Stimulated activated CD4-positive, alpha-beta T cell treated with anti-CD3 and anti-CD28 coated beads, TNF-alpha, amount 100 ng/mL, for 24 hours (primary cell): ENCODE measurements at regions not wholly inside any gene's neighbourhood (a gene's known extent, or its start where the extent isn't known, plus 50 kb on each side); places are given as distances from the start of the nearest gene placed in this dataset.
"Not testable (repeated sequence)": the region's sequence is repeated elsewhere in the genome, so short reads cannot be mapped to it uniquely, and the experiment has no call there.

Source experiments
- DNase-seq, 3 experiments: peaks; one replicate each; pipeline ENCODE4 v3.0.0-alpha.2; 2020; ENCODE audit warnings: low read depth in 3 of 3

DNA sequence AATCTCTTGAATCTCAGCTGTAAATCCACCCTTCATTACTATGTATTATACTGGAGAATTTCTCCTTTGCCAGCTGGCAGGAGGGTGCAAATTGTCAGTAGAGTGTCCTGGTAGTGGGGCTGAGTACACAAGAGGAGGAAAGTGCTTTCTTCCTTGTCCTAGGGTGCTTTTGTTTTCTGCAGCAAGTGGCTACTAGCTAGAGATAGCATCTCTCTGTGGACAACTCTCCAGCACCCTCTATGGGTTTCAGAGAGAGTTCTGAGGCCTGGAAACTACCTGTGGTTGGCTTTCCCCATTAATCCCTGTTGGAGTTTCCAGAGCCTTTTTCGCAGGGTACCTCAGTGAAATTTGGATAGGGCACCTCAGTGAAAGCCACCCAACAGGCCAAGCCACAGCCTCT is 422.5 kb upstream of the RGS17 start:
- DNase-seq: no peak

DNA sequence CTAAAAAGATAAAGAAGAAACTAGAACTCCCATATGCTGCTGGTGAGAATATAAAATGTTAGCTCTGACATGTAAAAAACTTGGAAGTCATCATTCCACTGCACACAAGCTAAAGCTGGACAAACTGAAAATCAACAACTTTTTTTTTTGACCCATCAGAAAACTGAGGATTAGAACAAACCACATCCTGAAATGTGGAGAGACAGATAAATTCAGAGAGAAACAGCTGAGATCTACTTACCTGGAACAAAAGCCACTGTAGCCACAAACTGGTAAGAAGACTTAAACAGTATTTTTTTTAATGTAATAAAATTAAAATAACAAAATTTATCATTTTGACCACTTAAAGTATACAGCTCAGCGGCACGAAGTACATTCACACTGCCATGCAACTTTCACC is 408.5 kb upstream of the RGS17 start:
- no peak for DNase-seq

DNA sequence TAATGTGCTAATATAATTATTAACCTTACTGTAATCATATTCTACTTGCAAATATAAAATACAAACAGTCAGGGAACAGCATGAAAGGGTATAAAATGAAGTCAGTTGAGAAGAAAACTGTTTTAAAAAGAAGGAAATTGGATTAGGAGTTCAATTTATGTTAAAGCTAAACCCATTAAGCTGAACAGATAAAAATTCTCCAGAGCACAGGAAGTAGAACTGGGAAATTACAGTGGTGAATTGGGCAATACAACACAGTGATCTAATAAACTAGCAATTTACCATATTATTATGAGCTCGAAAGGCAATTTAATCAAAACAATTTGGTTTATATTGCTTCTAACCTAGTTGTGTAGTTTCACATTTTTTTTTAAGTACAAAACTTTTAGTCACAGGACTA is 407.4 kb upstream of the RGS17 start:
- no peak for DNase-seq

DNA sequence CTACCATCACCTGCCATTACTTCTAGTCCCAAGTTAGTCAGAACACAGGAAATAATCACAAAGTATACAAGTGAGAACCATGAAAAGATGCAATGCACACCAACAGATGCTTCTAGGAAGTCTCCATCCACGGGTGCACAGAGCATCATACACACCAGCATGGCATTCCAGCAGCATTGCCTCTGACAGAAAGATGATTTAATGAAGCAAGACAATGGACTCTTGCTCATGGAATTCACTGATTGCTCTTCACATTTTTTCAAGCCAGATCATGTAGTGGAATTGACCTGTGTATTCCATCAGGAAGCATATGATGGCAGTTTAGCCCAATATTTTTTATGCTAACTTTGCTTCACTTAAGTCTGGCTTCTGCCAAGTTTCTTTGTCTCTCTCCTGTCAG is 406.3 kb upstream of the RGS17 start:
- no peak for DNase-seq

DNA sequence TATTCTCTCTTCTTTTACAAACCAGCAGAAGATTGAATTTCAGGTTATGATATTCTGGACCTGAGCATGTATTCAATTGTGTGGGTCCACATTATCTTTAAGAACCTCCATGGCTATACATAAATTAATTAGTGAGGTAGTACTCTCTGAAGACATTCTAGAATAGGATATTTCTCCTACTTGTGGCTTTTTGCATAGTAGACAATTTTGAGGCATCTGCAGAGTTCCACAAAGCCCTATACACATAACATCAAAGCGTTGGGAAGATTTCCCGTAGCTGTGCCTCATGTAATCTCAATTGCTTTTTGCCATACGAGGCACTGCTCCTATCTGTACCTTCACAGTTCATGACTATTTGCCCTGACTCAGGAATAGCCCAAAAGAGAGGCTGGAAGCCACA is 395.4 kb upstream of the RGS17 start:
- DNase-seq: no peak

DNA sequence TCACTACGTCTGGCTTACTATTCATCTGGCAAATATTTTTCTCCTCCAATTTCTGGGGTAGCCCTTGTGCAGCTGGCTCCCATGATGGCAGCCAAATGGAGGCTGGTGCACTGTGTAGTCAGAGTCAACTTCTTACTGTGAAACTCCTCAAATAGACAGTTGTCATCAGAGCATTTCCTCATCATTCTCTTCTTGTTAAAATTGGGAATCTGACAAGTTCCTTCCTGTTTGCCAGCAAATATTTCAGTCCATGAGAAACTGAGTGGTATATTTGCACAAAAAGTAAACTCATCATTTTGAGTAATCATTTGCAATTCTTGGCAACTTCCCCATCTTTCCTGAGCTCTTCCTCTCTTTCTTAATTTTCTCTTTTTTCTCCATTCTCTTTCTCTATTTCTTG is 394.9 kb upstream of the RGS17 start:
- no peak for DNase-seq

DNA sequence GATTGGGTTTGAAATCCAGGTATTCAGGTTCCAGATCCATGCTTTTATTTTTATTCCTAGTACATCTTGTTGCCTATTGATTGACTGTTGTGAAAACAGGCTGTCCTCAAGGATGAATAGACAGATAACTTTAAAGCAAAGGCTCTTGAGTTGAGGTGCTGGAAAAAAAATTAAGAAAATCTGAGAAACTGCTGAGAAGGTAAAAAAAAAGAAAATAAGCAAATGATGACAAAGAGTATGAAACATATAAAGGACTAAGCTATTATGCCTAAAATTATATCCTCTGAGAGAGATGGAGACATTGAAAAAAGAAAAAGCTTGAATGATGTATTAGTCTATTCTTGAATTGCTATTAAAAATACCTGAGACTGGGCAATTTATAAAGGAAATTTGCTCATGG is 392.3 kb upstream of the RGS17 start:
- DNase-seq: no peak

DNA sequence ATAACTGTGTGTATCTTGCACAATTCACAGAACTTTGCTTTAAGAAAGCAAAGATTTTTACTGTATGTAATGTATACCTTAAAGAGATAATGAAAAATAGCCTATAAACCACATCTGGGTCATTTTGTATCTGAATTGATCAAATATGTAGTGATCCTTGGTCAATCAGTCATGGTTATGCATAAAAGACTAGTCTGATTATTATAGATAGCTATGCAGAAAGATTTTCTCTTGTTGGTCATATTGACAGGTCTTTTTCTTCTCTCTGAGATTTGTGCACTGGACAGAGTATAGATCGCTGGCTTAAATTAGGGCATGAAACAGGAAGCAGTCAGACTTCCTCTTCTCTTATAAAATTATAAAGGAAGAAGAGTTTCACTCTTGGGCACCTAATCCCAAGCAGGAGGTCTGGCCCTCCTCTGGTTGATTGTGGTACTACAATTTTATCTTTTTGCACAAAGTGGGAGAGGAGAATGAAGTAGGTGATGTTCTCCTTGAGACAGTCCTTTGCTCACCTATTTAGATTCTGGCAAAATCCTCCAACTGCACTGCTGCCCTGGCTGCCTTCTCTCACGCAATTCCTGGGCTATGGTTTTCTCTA is 380.9 kb upstream of the RGS17 start:
- no peak for DNase-seq

DNA sequence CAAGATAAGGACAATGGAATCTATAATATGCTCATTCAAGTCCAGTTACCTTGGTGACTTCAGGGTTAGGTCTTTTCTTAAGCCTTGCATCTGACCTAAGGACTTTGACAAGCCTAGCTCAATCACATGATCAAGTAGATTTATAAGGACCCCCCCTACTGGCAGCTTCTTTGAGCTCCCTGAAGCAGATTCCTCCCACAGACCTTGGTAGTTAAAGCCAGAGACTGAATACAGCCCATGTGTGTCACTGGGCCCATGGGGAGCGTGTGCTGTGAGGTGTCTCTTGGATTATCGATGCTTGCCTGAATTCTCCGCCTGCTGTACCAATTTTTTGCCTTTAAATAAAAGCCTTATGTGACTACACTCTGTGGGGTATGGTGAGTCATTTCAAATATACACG is 372.7 kb upstream of the RGS17 start:
- no peak for DNase-seq

DNA sequence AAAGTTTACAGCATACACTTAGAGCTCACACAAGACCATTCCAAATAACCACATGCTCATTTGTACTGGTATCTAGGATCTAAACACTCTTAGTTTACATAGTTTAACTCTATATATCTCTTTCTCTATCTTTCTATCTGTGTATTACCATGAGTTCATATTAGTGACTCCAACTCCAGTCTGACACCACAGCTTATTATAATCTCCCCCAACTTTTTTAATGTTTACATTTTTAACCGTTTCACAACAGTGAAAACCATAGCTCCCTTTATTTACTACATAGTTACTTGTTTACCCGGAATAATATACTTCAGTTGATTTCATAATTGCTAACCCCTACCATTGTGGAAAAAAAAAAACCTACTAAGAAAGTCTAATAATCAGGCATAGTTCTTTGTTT is 362.4 kb upstream of the RGS17 start:
- no peak for DNase-seq

DNA sequence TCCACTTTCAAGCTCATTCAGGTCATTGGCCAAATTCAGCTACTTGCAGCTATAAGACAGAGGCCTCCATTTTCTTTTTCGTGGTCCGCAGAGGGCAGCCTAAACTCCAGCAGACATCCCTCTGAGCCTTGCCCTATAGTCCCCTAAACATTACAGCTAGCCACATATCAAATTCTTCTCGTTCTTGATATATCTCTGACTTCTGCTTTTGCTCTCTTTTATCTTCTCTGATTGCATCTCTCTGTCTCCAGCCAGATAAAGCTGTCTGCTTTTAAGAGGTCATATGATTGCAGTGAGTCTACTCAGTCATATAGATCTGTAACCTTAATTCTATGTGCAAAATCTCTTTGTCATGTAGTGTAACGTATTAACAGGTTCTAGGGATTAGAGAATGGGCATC is 358.4 kb upstream of the RGS17 start:
- DNase-seq: no peak

DNA sequence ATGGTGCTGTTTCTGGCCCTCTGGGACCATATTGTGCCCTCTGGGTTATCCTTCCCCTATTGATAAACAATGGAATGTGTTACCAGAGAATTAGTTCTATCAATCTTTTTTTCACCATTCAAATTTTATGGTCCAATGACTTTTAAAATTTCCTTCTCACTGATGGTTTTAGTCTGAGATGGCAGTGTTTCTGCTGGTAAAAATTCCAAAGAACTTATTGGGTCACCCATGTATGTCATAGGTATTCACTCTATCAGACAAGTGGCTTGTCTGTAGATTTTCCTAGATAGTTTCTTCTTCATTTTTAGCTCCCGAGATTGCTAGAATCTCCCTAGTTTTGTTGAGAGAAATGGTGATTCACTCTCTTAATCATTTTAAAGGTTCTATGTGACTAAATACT is 357.2 kb upstream of the RGS17 start:
- no peak for DNase-seq

DNA sequence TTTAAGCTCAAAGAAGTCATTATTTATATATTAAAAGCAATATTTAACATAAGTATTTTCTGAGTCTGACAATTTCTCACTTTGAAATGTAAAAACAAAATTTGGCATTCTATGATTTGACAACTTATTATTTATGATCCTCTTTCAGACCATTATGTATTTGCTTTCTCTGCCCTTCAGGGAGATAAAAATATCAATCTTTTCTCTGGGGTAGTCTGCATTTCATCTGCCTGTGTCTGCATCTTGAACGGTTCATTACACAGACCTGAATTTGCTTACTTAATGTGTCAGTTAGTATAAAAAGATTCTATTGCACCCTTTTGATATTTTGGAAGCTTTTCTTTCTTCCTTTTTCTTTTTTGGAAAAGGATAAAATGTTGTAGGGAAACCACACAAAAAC is 354.0 kb upstream of the RGS17 start:
- no peak for DNase-seq

DNA sequence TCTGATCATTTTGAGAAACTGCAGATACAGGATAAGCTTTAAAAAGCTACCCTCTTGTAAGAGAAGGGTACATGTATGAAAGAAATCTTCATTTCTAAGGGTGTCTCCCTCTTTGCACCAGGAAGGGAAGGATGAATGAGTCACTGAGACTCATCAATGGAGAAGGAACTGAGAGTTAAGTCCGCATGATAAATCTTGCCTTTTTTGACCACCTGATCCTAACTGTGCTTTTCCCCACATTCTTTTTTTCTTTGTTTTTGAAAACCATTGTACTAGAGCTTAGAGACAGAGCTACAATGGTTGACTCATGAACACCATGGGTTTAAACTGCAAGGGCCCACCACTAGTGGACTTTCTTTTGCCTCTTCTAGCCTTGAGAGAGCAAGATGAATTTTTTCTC is 353.0 kb upstream of the RGS17 start:
- DNase-seq: no peak

DNA sequence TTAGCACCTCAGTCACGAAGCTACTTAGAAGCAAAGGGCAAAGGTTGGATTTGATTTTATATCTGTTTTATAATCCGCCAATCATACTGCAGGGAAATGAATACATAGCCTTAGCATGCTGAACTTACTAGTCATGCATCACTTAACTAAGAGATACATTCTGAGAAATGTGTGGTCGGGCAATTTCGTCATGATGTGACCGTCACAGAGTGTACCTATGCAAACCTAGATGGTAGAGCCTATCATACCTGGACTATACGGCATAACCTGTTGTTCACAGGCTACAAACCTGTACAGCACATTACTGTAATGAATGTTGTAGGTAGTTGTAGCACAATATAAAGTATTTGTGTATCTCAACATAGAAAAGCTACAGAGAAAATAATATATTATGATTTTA is 345.2 kb upstream of the RGS17 start:
- no peak for DNase-seq

DNA sequence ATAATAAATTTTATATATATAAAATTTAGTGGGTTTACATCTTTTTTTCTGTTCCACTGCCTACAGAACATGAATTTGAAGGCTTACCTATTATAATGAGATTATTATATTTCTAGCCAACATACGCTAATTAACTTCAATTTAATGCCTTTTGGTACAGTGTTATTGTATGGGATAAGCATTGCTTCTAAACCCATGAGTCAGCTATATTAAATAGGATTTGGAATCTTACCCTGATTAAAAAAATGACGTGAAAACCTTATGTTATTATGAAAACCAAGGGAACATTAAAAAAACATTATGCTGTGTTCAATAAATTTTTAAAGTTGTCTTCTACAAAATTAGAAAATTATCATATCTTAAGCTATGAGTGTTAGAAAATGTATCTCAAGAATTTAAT is 334.0 kb upstream of the RGS17 start:
- DNase-seq: no peak

DNA sequence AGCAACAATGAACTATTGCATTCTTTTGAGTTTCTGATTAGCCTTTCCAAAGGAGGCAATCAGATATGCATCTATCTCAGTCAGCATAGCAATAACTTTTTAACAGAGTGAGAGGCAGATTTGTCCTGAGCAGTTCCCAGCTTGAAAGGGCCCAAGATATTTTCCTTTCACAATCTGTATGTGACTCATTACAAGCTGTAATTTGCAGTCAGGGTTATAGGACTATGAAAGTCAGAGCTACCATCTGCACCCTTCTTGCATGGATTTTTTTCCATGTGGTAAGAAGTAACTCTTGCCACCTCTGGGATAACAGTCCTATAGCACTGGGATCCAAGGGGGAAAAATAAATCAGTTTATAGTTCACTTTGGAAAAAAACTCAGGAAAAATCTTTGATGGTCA is 318.2 kb upstream of the RGS17 start:
- DNase-seq: no peak

DNA sequence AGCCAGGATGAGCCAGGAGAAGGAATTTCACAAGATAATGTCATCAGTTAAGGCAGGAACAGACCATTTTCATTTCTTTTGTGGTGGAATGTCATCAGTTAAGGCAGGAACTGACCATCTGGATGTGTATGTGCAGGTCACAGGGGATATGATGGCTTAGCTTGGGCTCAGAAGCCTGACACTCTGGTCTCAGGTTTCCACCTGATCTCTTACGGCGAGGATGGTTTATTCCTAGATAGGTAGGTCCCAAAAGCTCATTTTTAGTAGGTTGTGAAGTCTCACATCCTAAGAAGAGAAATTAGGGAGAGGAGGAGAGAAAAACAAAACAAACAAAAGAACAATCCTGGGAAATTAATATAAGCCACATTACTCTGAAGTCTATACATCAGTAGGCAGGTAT is 311.7 kb upstream of the RGS17 start:
- not testable (repeated sequence) for DNase-seq

DNA sequence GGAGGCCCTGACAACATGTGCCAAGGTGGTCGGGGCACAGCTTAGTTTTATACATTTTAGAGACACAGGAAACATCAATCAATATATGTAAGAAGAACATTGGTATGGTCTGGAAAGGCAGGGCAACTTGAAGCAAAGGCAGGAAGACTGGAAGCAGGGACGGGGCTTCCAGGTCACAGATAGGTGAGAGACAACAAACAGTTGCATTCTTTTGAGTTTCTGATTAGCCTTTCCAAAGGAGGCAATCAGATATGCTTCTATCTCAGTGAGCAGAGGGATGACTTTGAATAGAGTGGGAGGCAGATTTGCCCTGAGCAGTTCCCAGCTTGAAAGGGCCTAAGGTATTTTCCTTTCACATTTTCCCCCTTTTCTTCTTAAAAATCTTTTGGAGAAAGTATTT is 311.0 kb upstream of the RGS17 start:
- no peak for DNase-seq

DNA sequence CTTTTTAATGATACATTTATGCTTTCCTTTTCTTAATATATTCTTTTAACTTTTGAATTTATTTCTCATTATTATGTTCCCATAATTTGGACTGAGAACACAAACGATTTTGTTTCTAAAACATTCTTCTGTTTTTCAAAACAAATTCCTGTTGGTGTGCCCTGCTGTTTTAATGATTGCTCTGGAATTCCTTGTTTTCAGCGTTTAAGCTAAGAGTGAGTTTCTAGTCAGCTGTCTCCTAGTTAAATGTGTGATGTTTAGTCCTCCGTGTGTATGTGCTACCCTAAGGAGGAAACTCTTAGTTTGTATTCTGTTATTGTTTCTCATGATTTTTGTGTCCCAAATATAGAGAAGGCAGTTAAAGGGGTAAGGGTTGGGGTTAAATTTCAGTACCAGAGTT is 306.1 kb upstream of the RGS17 start:
- DNase-seq: no peak

DNA sequence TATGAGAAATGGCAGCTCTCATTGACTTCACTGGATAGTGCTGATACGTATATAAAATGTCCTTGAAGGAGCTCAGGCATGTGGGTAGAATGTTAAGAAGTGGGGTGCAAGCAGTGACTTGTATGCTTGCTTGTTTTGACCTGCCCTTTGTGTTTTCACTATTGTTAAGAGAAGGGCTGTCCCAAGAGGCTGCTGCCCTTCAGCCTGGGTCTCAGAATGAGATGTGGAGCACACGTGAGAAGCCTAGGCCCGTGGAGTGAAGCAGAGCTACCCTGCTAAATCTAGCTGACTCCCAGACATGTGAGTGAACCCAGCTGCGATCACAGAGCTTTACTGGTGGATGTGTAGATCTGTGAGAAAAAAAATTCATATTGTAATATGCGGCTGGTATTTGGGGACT is 305.3 kb upstream of the RGS17 start:
- no peak for DNase-seq

DNA sequence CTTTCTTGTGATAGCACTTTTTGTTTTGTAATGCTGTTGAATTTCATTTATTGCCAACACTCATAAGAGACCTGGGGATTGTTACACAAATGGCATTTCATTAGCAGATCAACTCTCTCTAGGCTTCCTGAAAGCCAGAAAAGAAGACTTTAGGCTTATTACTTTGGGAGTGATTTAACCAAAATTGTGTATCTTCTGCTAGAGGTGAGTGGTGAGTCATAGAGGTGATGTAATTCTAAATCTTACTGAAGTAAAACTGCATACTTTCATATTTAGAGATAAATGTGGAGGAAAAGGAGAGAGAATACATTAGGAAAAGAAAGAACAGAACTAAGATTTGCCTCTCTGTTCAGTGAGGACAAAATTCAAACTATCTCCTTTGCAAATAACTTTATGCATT is 304.7 kb upstream of the RGS17 start:
- DNase-seq: no peak

DNA sequence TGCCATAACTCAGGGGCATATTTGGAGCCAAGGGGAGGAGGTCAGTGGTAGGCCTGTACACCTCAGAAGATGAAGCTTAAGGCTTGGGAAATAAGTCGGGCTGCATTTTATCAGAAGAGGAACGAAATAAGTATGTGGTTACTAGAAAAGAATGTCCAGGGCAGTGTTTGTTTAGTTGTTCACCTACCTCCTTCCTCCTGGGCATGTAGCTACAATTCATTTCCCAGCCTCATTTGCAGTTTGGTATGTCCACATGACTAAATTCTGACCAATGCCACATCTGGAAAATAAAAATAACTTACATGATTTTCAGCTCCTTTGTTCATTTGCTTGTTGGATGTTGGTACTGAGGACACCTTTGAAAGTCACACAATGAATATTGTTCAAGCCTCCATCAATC is 294.5 kb upstream of the RGS17 start:
- DNase-seq: no peak

DNA sequence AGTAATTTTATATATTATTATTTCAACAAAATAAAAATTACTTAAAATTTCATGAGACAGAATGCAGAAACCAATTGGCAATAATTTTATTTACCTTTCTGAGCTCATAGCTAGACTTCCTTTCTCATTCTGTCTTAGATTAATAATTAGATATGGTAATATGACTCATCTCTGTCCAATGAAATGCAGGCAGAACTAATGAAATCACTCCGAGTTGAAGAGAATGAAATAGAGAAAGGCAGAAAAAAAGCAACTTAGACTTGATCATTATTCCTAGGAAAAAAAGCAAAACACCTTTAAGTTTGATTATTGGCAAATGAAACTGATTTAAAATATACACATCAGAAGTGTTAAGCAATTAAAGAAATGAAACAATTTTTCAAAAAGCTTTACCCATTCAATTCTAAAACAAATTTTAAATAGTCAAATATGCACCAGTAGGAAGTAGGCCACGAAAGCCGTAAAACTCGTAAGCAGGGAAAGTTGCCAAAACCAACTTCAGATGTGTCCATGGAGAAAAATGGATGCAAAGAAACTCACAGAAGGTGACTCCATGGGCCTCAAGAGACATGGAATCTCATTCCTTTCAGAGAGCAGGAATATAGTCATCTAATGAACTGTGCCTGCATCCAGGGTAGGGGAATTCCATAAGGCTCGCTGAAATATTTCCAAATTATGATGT is 293.8 kb upstream of the RGS17 start:
- no peak for DNase-seq
